Smooth muscle cell (in vitro differentiated cells): ENCODE measurements at regions not wholly inside any gene's neighbourhood (a gene's known extent, or its start where the extent isn't known, plus 50 kb on each side); places are given as distances from the start of the nearest gene placed in this dataset. TPM values are rescaled to one million over a fixed set of nuclear protein-coding genes. Genes with fewer than 3 reads are reported as not detected.

Source experiments
- DNase-seq: peaks from one replicate; lab custom pipeline; 2025; ENCODE audit not compliant: unreplicated experiment; lab: John Stamatoyannopoulos, UW
- H2AFZ ChIP-seq: fragments of 200-600 bp; sonication (generic); 2 replicates; pipeline ENCODE4 v1.6.0; 2016; ENCODE audit warnings: antibody characterized with exemption, low read depth, mild to moderate bottlenecking
- H3F3A ChIP-seq: fragments of 200-600 bp; sonication (generic); 2 replicates; pipeline ENCODE4 v1.6.0; 2017; ENCODE audit warnings: antibody characterized with exemption, low read depth
- H3K27ac ChIP-seq: fragments of 200-600 bp; sonication (generic); 2 replicates; pipeline ENCODE4 v1.5.1; 2016; ENCODE audit warnings: low read depth, mild to moderate bottlenecking
- H3K27me3 ChIP-seq: fragments of 200-600 bp; sonication (generic); 2 replicates; pipeline ENCODE4 v1.6.1; 2016; ENCODE audit warnings: low read depth, mild to moderate bottlenecking
- H3K36me3 ChIP-seq: fragments of 200-600 bp; sonication (generic); 2 replicates; pipeline ENCODE4 v1.5.1; 2016; ENCODE audit warnings: low read depth
- H3K4me1 ChIP-seq: fragments of 200-600 bp; sonication (generic); 2 replicates; pipeline ENCODE4 v1.5.1; 2016; ENCODE audit warnings: low read depth
- H3K4me2 ChIP-seq: fragments of 200-600 bp; sonication (generic); 2 replicates; pipeline ENCODE4 v1.6.0; 2016; ENCODE audit warnings: mild to moderate bottlenecking
- H3K4me3 ChIP-seq: fragments of 200-600 bp; sonication (generic); 2 replicates; pipeline ENCODE4 v1.5.1; 2016; ENCODE audit warnings: mild to moderate bottlenecking
- H3K79me2 ChIP-seq: fragments of 200-600 bp; sonication (generic); 2 replicates; pipeline ENCODE4 v1.6.0; 2016; ENCODE audit warnings: low read depth, mild to moderate bottlenecking
- H3K9ac ChIP-seq: fragments of 200-600 bp; sonication (generic); 2 replicates; pipeline ENCODE4 v1.6.0; 2016; ENCODE audit warnings: low read depth
- H3K9me3 ChIP-seq: fragments of 200-600 bp; sonication (generic); replicated peaks from 2 replicates; pipeline ENCODE4 v1.5.1; 2016; ENCODE audit warnings: low read depth
- H4K20me1 ChIP-seq: fragments of 200-600 bp; sonication (generic); 2 replicates; pipeline ENCODE4 v1.6.0; 2016; ENCODE audit warnings: low read depth
- CTCF ChIP-seq: fragments of 200-600 bp; sonication (generic); IDR thresholded peaks from 2 replicates; pipeline ENCODE4 v1.5.1; 2017; ENCODE audit warnings: borderline replicate concordance, mild to moderate bottlenecking, antibody characterized with exemption; ENCODE audit not compliant: insufficient read depth, poor library complexity, severe bottlenecking
- WGBS: methylation state at CpG from one replicate; pipeline ENCODE4 v1.1.7; 2016; ENCODE audit warnings: low lambda C conversion rate; 5-methylcytosine and 5-hydroxymethylcytosine counted together
- small RNA-seq: library from RNA; depleted of rRNA; stranded (forward); fragments of <200 nt; gene quantifications from one replicate; pipeline ENCODE3, GENCODE V24; 2014

- no peak overlapping the region for H3K9ac ChIP-seq
- no peaks in the 10 kb centered on the region for H4K20me1 ChIP-seq
- H3K36me3 ChIP-seq: no peaks in the 10 kb centered on the region
- no peak for DNase-seq
- H3F3A ChIP-seq: no peaks in the 10 kb centered on the region
- no peaks in the 10 kb centered on the region for H3K79me2 ChIP-seq
- no peak overlapping the region for H3K4me3 ChIP-seq
- H3K9me3 ChIP-seq: no peaks in the 10 kb centered on the region
- WGBS: 42% methylated on average over 4 of the region's 4 CpGs
- no peak for TF ChIP-seq CTCF
- H3K27ac ChIP-seq: no peak overlapping the region
- H3K27me3 ChIP-seq: no peaks in the 10 kb centered on the region
- H3K4me2 ChIP-seq: no peak overlapping the region
- H2AFZ ChIP-seq: no peak overlapping the region
- H3K4me1 ChIP-seq: no peaks in the 10 kb centered on the region
Observed at GRCh38 chr10:121425623-121426022, 172.6 kb downstream of the FGFR2 start.

DNA sequence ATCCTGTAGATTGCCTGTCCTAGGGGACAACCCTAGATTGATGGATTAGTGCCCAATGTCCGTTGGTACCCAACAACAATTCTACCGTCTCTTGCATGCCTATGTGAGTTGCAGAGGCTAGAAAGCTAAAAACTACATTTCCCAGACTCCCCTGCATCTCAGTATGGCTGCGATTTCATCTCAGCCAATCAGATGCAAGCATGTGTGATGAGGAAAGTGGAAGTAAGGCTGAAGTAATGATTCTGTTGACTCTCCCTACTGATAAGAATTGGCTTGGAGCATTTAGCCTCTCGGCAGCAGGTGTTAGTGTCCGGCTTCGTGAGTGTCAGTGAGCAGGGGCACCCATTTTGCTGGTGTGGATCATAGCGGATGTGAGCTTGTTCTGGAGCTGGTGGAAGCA is 171.9 kb downstream of the FGFR2 start:
- Histone ChIP-seq H3K4me2 (no peak overlapping the region), H3K9me3 (no peaks in the 10 kb centered on the region), H3K27ac (no peak overlapping the region), H2AFZ (no peak overlapping the region), H4K20me1 (no peaks in the 10 kb centered on the region), H3K27me3 (no peaks in the 10 kb centered on the region), H3K79me2 (no peaks in the 10 kb centered on the region), H3K36me3 (no peaks in the 10 kb centered on the region), H3K4me3 (no peak overlapping the region), H3K9ac (no peak overlapping the region), H3K4me1 (no peaks in the 10 kb centered on the region), H3F3A (no peaks in the 10 kb centered on the region)
- 84% methylated on average over 7 of the region's 7 CpGs for WGBS
- DNase-seq: no peak
- no peak for TF ChIP-seq CTCF

Small RNA genes in the stretch of these regions (small RNA-seq; reads per million reads assigned to genes)
- gene RN7SKP167: not detected
